PC-9 (cell line): ENCODE measurements at regions not wholly inside any gene's neighbourhood (a gene's known extent, or its start where the extent isn't known, plus 50 kb on each side); places are given as distances from the start of the nearest gene placed in this dataset.

ENCODE experiments used
- BruUV-seq: library from RNA; stranded (reverse); fragments of 400-500 nt; replicated peaks from 2 replicates; lab custom pipeline; 2021; lab: Mats Ljungman, UMichigan
- CTCF ChIA-PET: fragments of 300-600 bp; sonication (Branson Sonifier 250); formaldehyde crosslinking; loops from one replicate; lab custom pipeline; 2022; ENCODE audit warnings: antibody characterized with exemption; lab: Charles Lee
- POLR2A ChIA-PET: fragments of 300-600 bp; sonication (Branson Sonifier 250); formaldehyde crosslinking; loops from one replicate; lab custom pipeline; 2022; ENCODE audit warnings: antibody characterized with exemption; ENCODE audit not compliant: unreplicated experiment; lab: Charles Lee
- DNase-seq, 2 experiments: peaks; one replicate each; pipeline versions ENCODE4 v3.0.0 to v3.0.0-alpha.2; 2015 to 2022; ENCODE audit warnings: mixed read lengths in 1 of 2
- H2AFZ ChIP-seq: fragments of 200-600 bp; sonication (generic); 2 replicates; pipeline ENCODE4 v1.8.1; 2017; ENCODE audit warnings: antibody characterized with exemption
- H3F3A ChIP-seq: fragments of 200-600 bp; sonication (generic); 2 replicates; pipeline ENCODE4 v1.8.1; 2017; ENCODE audit warnings: antibody characterized with exemption, mild to moderate bottlenecking, low read depth; ENCODE audit not compliant: insufficient read depth
- H3K27ac ChIP-seq: fragments of 200-600 bp; sonication (generic); 2 replicates; pipeline ENCODE4 v1.6.1; 2016; ENCODE audit warnings: mixed run types
- H3K27me3 ChIP-seq: fragments of 200-600 bp; sonication (generic); 2 replicates; pipeline ENCODE4 v1.6.1; 2016; ENCODE audit warnings: low read depth, mixed run types; ENCODE audit not compliant: insufficient read depth
- H3K36me3 ChIP-seq: fragments of 200-600 bp; sonication (generic); 2 replicates; pipeline ENCODE4 v1.6.1; 2016; ENCODE audit warnings: low read depth, mixed run types
- H3K4me1 ChIP-seq: fragments of 200-600 bp; sonication (generic); replicated peaks from 2 replicates; pipeline ENCODE4 v1.6.1; 2016; ENCODE audit warnings: mixed run types; ENCODE audit not compliant: insufficient read depth
- H3K4me2 ChIP-seq: fragments of 200-600 bp; sonication (generic); 2 replicates; pipeline ENCODE4 v1.6.1; 2017; ENCODE audit warnings: mixed run types
- H3K4me3 ChIP-seq: fragments of 200-600 bp; sonication (generic); 2 replicates; pipeline ENCODE4 v1.6.1; 2016; ENCODE audit warnings: mixed run types
- H3K79me2 ChIP-seq: fragments of 200-600 bp; sonication (generic); 2 replicates; pipeline ENCODE4 v1.6.1; 2017; ENCODE audit warnings: low read depth, mixed run types
- H3K9me2 ChIP-seq: fragments of 200-600 bp; sonication (generic); 2 replicates; pipeline ENCODE4 v1.8.1; 2017; ENCODE audit warnings: mild to moderate bottlenecking; ENCODE audit not compliant: insufficient read depth
- H3K9me3 ChIP-seq: fragments of 200-600 bp; sonication (generic); 2 replicates; pipeline ENCODE4 v1.8.1; 2016; ENCODE audit warnings: low read depth; ENCODE audit not compliant: insufficient read depth
- H4K20me1 ChIP-seq: fragments of 200-600 bp; sonication (generic); 2 replicates; pipeline ENCODE4 v1.8.1; 2017; ENCODE audit not compliant: insufficient read depth
- EZH2 ChIP-seq: fragments of 200-600 bp; sonication (generic); IDR thresholded peaks from 2 replicates; pipeline ENCODE4 v1.8.0; 2017; ENCODE audit warnings: antibody characterized with exemption, low read depth
- intact Hi-C: fragments of 100-400 bp; cut with micrococcal nuclease; formaldehyde crosslinking; loops from one replicate; pipeline ENCODE4 v1.10.0; 2022; ENCODE audit not compliant: unreplicated experiment
- TF ChIP-seq, protein P1 (sequence below): fragments of 200-600 bp; sonication (generic); conservative IDR thresholded peaks from 2 replicates; pipeline ENCODE4 v1.6.1; 2017; ENCODE audit warnings: mixed run types, antibody characterized with exemption, mild to moderate bottlenecking, moderate library complexity

DNA sequence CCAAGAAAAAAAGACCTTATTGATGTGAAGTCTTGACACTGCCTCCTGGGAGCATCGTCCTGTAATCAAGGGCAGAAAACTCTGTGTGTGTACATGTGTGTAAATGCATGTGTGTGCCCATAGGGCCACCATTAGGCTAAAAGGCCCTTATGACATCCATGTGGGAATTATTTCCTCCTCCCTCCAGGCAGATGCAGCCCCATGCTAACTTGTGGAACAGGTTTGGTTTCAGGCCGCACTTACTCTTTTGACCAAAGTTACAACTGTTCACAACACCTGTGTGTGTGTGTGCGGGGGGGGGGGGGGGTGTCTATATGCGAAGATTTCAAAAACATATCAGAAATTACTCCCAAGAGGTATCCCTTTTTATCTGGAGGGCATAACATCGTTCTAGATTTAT lies 87.4 kb upstream of the SLC14A2 start:
- no peaks in the 10 kb centered on the region for H3K36me3 ChIP-seq
- no peak overlapping the region for H3K27ac ChIP-seq
- POLR2A ChIA-PET: no interaction called here
- H3K4me1 ChIP-seq: no peaks in the 10 kb centered on the region
- BruUV-seq: no TSS peak
- no peaks in the 10 kb centered on the region for H3F3A ChIP-seq
- no peaks in the 10 kb centered on the region for H3K9me3 ChIP-seq
- TF ChIP-seq, protein P1, sequence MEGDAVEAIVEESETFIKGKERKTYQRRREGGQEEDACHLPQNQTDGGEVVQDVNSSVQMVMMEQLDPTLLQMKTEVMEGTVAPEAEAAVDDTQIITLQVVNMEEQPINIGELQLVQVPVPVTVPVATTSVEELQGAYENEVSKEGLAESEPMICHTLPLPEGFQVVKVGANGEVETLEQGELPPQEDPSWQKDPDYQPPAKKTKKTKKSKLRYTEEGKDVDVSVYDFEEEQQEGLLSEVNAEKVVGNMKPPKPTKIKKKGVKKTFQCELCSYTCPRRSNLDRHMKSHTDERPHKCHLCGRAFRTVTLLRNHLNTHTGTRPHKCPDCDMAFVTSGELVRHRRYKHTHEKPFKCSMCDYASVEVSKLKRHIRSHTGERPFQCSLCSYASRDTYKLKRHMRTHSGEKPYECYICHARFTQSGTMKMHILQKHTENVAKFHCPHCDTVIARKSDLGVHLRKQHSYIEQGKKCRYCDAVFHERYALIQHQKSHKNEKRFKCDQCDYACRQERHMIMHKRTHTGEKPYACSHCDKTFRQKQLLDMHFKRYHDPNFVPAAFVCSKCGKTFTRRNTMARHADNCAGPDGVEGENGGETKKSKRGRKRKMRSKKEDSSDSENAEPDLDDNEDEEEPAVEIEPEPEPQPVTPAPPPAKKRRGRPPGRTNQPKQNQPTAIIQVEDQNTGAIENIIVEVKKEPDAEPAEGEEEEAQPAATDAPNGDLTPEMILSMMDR: no peak
- TF ChIP-seq EZH2: no peak
- intact Hi-C loops: no loop called here
- no peak for DNase-seq
- no peak overlapping the region for H3K4me2 ChIP-seq
- CTCF ChIA-PET: no interaction called here
- H3K79me2 ChIP-seq: no peaks in the 10 kb centered on the region
- no peaks in the 10 kb centered on the region for H3K9me2 ChIP-seq
- H4K20me1 ChIP-seq: no peaks in the 10 kb centered on the region
- no peak overlapping the region for H2AFZ ChIP-seq
- H3K27me3 ChIP-seq: no peaks in the 10 kb centered on the region
- H3K4me3 ChIP-seq: no peak overlapping the region

DNA sequence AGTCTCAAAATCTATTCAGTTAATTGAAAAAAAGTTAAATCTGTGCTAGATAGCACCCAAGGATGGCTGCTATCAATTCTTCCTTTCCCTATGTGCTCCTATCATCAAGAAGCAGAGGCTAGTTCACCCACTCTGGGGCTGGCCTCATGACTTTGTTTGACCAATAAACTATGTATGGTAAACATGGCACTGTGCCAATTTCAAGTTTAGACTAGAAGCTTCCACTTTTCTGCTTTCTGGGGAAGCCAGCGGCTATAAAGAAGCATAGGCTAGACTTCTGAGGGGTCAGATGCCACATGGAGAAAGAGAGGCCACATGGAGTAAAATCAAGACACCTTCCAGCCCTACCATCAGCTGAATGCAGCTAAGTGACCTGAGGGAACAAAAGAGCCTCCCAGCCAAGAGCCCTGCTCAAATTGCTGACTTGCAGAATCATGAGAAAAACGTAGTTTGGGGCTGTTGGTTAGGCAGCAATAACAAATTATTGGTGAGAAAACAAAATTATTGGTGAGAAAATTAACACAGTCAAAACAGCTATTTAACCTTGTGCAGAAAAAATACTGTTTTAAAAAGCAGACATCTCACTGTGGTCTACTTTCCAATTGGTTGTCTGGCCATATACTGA lies 86.5 kb upstream of the SLC14A2 start:
- Histone ChIP-seq H3K36me3 (no peaks in the 10 kb centered on the region), H4K20me1 (no peaks in the 10 kb centered on the region), H3K4me1 (no peaks in the 10 kb centered on the region), H3F3A (no peaks in the 10 kb centered on the region), H3K9me3 (no peaks in the 10 kb centered on the region), H3K9me2 (no peaks in the 10 kb centered on the region), H3K27me3 (peaks cover 2% of the 10 kb centered on the region; the same call in 1 of the 2 replicates), H3K4me2 (no peak overlapping the region), H3K79me2 (no peaks in the 10 kb centered on the region), H3K27ac (no peak overlapping the region), H3K4me3 (no peak overlapping the region), H2AFZ (no peak overlapping the region)
- intact Hi-C loops: no loop called here
- no peak for DNase-seq
- BruUV-seq: no TSS peak
- no peak for TF ChIP-seq EZH2
- TF ChIP-seq, protein P1: no peak
- POLR2A ChIA-PET: no interaction called here
- CTCF ChIA-PET: no interaction called here

DNA sequence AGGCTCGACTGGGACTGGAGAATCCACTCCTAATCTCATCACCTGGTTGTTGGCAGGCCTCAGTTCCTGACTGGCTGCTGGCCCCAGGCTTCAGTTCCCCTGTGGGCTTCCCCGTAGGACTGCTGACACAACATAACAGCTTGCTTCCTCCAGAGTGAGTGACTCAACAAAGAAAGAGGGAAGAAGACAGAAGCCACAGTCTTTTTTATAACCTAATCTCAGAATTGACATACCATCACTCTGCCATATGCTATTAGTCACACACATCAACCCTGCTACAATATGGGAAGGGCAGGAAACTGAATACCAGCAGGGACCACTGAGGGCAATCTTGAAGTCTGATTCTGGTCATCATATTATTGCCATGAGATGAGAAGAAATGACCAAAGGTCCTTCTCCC lies 76.8 kb upstream of the SLC14A2 start:
- Histone ChIP-seq H3K4me3 (no peak overlapping the region), H3K9me3 (no peaks in the 10 kb centered on the region), H3K36me3 (no peaks in the 10 kb centered on the region), H3K27ac (no peak overlapping the region), H3K27me3 (peaks cover 22% of the 10 kb centered on the region), H4K20me1 (no peaks in the 10 kb centered on the region), H2AFZ (no peak overlapping the region), H3K4me2 (no peak overlapping the region), H3K79me2 (no peaks in the 10 kb centered on the region), H3F3A (no peaks in the 10 kb centered on the region), H3K4me1 (no peaks in the 10 kb centered on the region), H3K9me2 (no peaks in the 10 kb centered on the region)
- intact Hi-C loops: no loop called here
- DNase-seq: no peak
- ChIA-PET POLR2A (no interaction called here), CTCF (no interaction called here)
- TF ChIP-seq, protein P1: no peak
- TF ChIP-seq EZH2: no peak
- no TSS peak for BruUV-seq
